IPS-11a (cell line): ENCODE measurements at regions not wholly inside any gene's neighbourhood (a gene's known extent, or its start where the extent isn't known, plus 50 kb on each side); places are given as distances from the start of the nearest gene placed in this dataset.
"Not testable (repeated sequence)": the region's sequence is repeated elsewhere in the genome, so short reads cannot be mapped to it uniquely, and the experiment has no call there.

Experiments used
- H3K4me3 ChIP-seq: one replicate; pipeline ENCODE4 v1.5.1; 2013; ENCODE audit warnings: low read depth, low read length, control low read depth

- no peak overlapping the region for H3K4me3 ChIP-seq
These were observed 635.3 kb downstream of the TMTC2 start for GRCh38 chr12:83321971-83322370.

DNA sequence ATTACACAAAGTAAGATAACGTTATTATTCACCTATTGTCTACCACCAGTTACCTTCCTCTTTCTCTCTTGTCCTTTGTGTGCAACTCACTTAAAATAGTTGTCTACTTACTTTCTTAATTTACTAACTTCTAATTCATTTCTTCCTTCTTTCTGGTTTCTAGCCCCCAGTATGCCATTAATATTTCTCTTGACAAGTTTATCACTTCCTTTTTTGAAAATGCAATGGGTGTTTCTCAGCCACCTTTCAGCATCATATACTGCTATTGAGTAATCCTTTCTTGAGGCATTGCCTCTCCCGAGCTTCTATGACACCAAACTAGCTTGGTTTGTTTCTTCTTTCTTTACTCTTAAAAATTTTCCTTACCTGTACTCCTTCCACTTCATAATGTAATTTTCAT is 633.6 kb downstream of the TMTC2 start:
- H3K4me3 ChIP-seq, result no peak overlapping the region

GRCh38 chr12:83318386-83319098 is 631.8 kb downstream of the TMTC2 start:
- H3K4me3 ChIP-seq, result no peak overlapping the region

GRCh38 chr12:83317595-83317994 is 630.9 kb downstream of the TMTC2 start:
- H3K4me3 ChIP-seq, result no peak overlapping the region

GRCh38 chr12:83313827-83314226 is 627.1 kb downstream of the TMTC2 start:
- no peak overlapping the region for H3K4me3 ChIP-seq

DNA sequence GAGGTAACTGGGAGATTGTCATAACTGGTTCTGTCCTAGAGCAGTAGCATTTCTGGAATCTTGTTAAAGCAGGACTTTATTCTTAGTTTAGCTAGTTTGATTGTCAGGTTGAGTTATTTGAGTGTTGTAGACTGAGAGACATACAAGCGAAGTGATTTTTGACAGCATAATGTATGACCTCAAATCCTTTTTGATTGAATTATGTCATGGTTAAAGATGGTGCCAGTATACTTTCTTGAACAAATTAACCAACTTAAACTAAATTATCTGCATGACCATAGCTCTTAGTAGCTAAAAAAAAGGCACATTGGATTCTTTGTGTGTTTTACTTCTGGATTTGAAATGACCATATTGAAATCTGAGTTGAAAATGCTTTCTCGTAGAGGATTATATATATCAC is 626.6 kb downstream of the TMTC2 start:
- H3K4me3 ChIP-seq, result no peak overlapping the region

DNA sequence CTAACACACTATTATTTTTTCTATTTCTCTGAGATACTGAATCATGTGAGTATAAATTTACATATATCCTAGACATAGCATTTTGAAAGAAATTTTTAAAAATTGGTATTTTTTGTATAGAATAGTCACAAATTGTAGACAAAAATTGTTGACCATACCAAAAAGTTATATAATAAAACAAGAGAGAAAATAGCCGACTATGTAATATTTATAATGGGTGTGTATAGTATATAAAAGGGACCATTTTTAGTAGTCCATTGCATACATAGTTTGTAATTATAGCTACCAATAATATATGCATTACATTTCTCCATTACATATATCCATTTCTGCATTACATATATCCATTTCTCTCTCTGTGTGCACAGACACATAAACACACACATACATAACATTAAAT is 590.2 kb downstream of the TMTC2 start:
- H3K4me3 ChIP-seq, result no peak overlapping the region

- H3K4me3 ChIP-seq, result no peak overlapping the region
These were observed 584.5 kb downstream of the TMTC2 start for GRCh38 chr12:83271201-83271600.

- no peak overlapping the region for H3K4me3 ChIP-seq
These were observed 579.1 kb downstream of the TMTC2 start for GRCh38 chr12:83265808-83266207.

DNA sequence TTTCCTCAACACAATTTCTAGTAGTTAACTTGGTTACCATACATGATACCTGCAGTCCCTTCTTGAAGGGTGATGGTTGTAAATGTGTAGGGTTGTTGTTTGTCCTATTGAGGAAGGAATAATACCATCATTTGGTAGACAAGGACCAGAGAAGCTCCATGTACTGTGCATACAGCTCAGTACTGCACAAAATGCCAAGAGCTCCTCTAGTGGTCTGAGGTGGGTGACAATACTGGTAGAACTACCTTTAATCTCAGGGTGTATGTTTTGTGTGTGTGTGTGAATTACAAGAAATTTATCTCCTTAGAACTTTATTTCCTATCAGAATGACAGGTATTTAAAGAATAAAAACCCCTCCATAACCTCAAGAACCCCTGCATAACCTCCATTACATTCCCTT is 575.3 kb downstream of the TMTC2 start:
- no peak overlapping the region for H3K4me3 ChIP-seq

GRCh38 chr12:83260126-83260525 is 573.4 kb downstream of the TMTC2 start:
- not testable (repeated sequence) for H3K4me3 ChIP-seq

GRCh38 chr12:83257726-83258125 is 571.0 kb downstream of the TMTC2 start:
- no peak overlapping the region for H3K4me3 ChIP-seq

DNA sequence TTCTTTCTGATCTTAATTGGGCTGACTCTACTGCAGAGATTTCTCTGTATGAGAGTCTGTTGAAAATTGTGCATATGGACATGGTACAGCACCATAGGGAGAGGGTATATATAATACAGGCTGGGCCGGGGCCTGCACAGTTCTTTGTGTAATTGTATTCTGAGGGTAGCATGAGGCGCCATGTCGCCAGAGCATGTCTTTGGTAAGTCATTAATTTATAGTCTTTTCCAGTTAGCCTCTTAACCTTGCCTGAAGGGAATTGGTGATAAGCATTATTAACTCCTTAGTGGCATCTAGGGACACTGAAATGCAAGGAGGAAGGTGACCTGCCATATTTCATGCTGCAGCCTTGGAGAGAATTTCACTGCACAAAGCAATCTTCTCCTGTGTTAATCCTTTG is 569.9 kb downstream of the TMTC2 start:
- H3K4me3 ChIP-seq, result no peak overlapping the region

GRCh38 chr12:83250866-83251265 is 564.2 kb downstream of the TMTC2 start:
- H3K4me3 ChIP-seq, result no peak overlapping the region

GRCh38 chr12:83245156-83245555 is 558.5 kb downstream of the TMTC2 start:
- H3K4me3 ChIP-seq, result no peak overlapping the region

GRCh38 chr12:83244001-83244400 is 557.3 kb downstream of the TMTC2 start:
- no peak overlapping the region for H3K4me3 ChIP-seq

GRCh38 chr12:83233987-83234386 is 547.3 kb downstream of the TMTC2 start:
- not testable (repeated sequence) for H3K4me3 ChIP-seq

- not testable (repeated sequence) for H3K4me3 ChIP-seq
These were observed 540.3 kb downstream of the TMTC2 start for GRCh38 chr12:83226960-83227359.

- H3K4me3 ChIP-seq, result no peak overlapping the region
These were observed 539.1 kb downstream of the TMTC2 start for GRCh38 chr12:83225806-83226205.

GRCh38 chr12:83224012-83224411 is 537.3 kb downstream of the TMTC2 start:
- no peak overlapping the region for H3K4me3 ChIP-seq

DNA sequence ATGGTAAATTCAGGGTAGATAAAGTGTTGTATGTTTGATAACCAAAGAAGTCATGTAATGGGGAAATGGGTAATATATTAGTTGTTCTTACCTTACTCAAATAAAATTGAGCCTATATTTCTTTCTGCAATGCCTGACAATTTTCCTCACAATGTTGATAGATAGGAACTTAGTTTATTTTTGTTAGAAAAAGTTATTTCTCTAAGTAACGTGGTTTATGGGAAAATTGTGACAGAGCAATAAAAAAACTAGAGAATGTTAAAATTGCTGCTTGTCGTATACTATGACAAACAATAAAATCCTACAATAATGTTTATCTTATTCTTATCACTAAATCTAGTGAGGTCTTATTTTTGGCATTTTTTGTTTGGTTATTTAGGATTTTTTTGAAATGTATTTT is 534.1 kb downstream of the TMTC2 start:
- H3K4me3 ChIP-seq, result no peak overlapping the region

GRCh38 chr12:83216230-83216629 is 529.5 kb downstream of the TMTC2 start:
- H3K4me3 ChIP-seq, result no peak overlapping the region

DNA sequence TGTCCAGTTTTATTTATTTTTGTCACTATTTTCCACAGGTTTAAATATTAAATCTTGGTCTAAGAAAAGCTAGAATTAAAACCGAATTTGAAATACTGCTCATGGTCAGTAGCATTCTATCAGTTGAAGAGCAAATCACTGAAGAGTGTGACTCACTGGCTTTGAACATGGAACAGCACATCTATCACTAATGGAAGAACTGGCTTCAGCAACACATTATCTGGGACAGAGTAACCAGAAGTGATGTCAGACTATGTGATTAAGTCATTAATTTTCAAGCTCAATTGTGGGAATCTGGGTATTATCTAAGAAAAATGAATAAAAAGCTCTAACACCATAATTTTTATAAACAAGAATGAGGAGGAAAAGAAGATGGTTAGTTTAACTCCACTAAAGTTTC is 527.5 kb downstream of the TMTC2 start:
- no peak overlapping the region for H3K4me3 ChIP-seq
